ENCODE measurements at regions not wholly inside any gene's neighbourhood (a gene's known extent, or its start where the extent isn't known, plus 50 kb on each side); places are given as distances from the start of the nearest gene placed in this dataset.

- POLR2A ChIA-PET, result no interaction called here
- 95% methylated on average over 7 of the region's 8 CpGs for WGBS (ENCODE audit: insufficient coverage)
Observed at GRCh38 chr1:157274698-157275534, 136.7 kb upstream of the ETV3 start.

GRCh38 chr1:157272729-157273524 lies 134.7 kb upstream of the ETV3 start:
- 98% methylated on average over 6 of the region's 6 CpGs for WGBS (ENCODE audit: insufficient coverage)
- CTCF ChIA-PET, result no interaction called here
- Histone ChIP-seq H3K36me3 (ENCODE audit: control insufficient read depth in 4 of 4, insufficient read depth in 4 of 4, low read length in 3 of 4) (no peaks in the 10 kb centered on the region), H3K4me3 (ENCODE audit: control insufficient read depth in 1 of 7, extremely low read depth in 1 of 7, insufficient read depth in 4 of 7, low read depth in 2 of 7, low read length in 6 of 7) (no peak overlapping the region), H3K9me3 (ENCODE audit: control extremely low read depth in 1 of 5, control insufficient read depth in 4 of 5, insufficient read depth in 2 of 5, low read depth in 1 of 5, low read length in 4 of 5) (no peaks in the 10 kb centered on the region), H3K27me3 (replicated peaks in 2 of 5; ENCODE audit: control insufficient read depth in 4 of 5, insufficient read depth in 5 of 5, low read length in 4 of 5) (peaks cover under 1 to 18% (median 4%) of the 10 kb centered on the region in 5 experiments), H3K27ac (ENCODE audit: insufficient read depth in 1 of 2, low read depth in 1 of 2, low read length in 2 of 2, poor library complexity in 1 of 2, severe bottlenecking in 2 of 2) (no peak overlapping the region), H3K4me1 (ENCODE audit: control extremely low read depth in 1 of 4, control insufficient read depth in 4 of 4, insufficient read depth in 4 of 4, low read length in 3 of 4) (peaks cover 0 to 3% (median 0%) of the 10 kb centered on the region in 4 experiments)
- no peak for DNase-seq
- POLR2A ChIA-PET, result no interaction called here

More at GRCh38 chr1:157274698-157275534, 136.7 kb upstream of the ETV3 start:
- DNase-seq, result no peak
- H3K9me3 ChIP-seq (ENCODE audit: control extremely low read depth in 1 of 5, control insufficient read depth in 4 of 5, insufficient read depth in 2 of 5, low read depth in 1 of 5, low read length in 4 of 5), result peaks cover 0 to 2% (median 0%) of the 10 kb centered on the region in 5 experiments
- H3K4me3 ChIP-seq (ENCODE audit: control insufficient read depth in 1 of 7, extremely low read depth in 1 of 7, insufficient read depth in 4 of 7, low read depth in 2 of 7, low read length in 6 of 7), result no peak overlapping the region
- H3K36me3 ChIP-seq (ENCODE audit: control insufficient read depth in 4 of 4, insufficient read depth in 4 of 4, low read length in 3 of 4), result no peaks in the 10 kb centered on the region
- peak overlapping the region in 1 of 2 experiments; percentile 4 for H3K27ac ChIP-seq (ENCODE audit: insufficient read depth in 1 of 2, low read depth in 1 of 2, low read length in 2 of 2, poor library complexity in 1 of 2, severe bottlenecking in 2 of 2)
- peaks cover 0 to 34% (median 4%) of the 10 kb centered on the region in 5 experiments for H3K27me3 ChIP-seq (replicated peaks in 2 of 5; ENCODE audit: control insufficient read depth in 4 of 5, insufficient read depth in 5 of 5, low read length in 4 of 5)
- peaks cover 0 to 4% (median 1%) of the 10 kb centered on the region in 4 experiments for H3K4me1 ChIP-seq (ENCODE audit: control extremely low read depth in 1 of 4, control insufficient read depth in 4 of 4, insufficient read depth in 4 of 4, low read length in 3 of 4)
- CTCF ChIA-PET, result interaction anchor here (1.0 kb wide), 1 partner anchor 37 kb away, joined by 3 read pairs; no protein-coding TSS in a partner anchor

GRCh38 chr1:157272264-157272663 lies 134.1 kb upstream of the ETV3 start:
- Histone ChIP-seq H3K27me3 (replicated peaks in 2 of 5; ENCODE audit: control insufficient read depth in 4 of 5, insufficient read depth in 5 of 5, low read length in 4 of 5) (peaks cover 3 to 11% (median 4%) of the 10 kb centered on the region in 5 experiments), H3K4me1 (ENCODE audit: control extremely low read depth in 1 of 4, control insufficient read depth in 4 of 4, insufficient read depth in 4 of 4, low read length in 3 of 4) (peaks cover 0 to 3% (median 0%) of the 10 kb centered on the region in 4 experiments), H3K27ac (ENCODE audit: insufficient read depth in 1 of 2, low read depth in 1 of 2, low read length in 2 of 2, poor library complexity in 1 of 2, severe bottlenecking in 2 of 2) (no peak overlapping the region), H3K4me3 (ENCODE audit: control insufficient read depth in 1 of 7, extremely low read depth in 1 of 7, insufficient read depth in 4 of 7, low read depth in 2 of 7, low read length in 6 of 7) (no peak overlapping the region), H3K9me3 (ENCODE audit: control extremely low read depth in 1 of 5, control insufficient read depth in 4 of 5, insufficient read depth in 2 of 5, low read depth in 1 of 5, low read length in 4 of 5) (no peaks in the 10 kb centered on the region), H3K36me3 (ENCODE audit: control insufficient read depth in 4 of 4, insufficient read depth in 4 of 4, low read length in 3 of 4) (no peaks in the 10 kb centered on the region)
- ChIA-PET CTCF (no interaction called here), POLR2A (no interaction called here)
- no peak for DNase-seq

DNA sequence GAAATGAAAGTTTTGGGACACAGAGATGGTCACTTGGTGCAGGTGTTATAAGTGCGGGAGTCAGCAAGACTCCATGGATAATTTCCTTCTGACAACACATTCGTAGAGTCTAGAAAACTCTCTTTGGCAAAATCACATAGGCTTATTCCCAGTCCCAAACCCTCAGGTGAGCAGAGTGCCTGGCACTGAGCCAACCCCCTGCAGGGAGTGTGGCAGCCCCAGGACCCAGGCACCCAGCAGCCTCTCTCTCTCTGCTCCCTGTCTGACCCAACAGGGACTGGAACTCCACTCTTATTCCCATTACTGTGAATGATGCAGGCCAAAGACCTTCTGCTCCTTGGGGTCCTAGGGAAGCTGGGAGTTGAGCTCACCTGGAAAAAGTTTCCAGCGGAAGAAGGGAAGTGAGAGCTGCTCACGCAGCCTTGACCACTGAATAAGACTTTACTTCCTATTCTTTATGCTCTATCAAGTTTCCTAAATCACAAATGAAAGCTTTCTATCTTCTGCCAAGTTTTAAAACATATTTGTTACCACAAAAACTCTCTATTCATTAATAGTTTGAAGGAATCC lies 132.6 kb upstream of the ETV3 start:
- ChIA-PET CTCF (interaction anchor here (1.4 kb wide), 1 partner anchor 9 kb away, joined by 3 read pairs; no protein-coding TSS in a partner anchor), POLR2A (no interaction called here)
- Histone ChIP-seq H3K4me1 (ENCODE audit: control extremely low read depth in 1 of 4, control insufficient read depth in 4 of 4, insufficient read depth in 4 of 4, low read length in 3 of 4) (peaks cover 0 to 3% (median 0%) of the 10 kb centered on the region in 4 experiments), H3K27ac (ENCODE audit: insufficient read depth in 1 of 2, low read depth in 1 of 2, low read length in 2 of 2, poor library complexity in 1 of 2, severe bottlenecking in 2 of 2) (no peak overlapping the region), H3K9me3 (ENCODE audit: control extremely low read depth in 1 of 5, control insufficient read depth in 4 of 5, insufficient read depth in 2 of 5, low read depth in 1 of 5, low read length in 4 of 5) (no peaks in the 10 kb centered on the region), H3K4me3 (ENCODE audit: control insufficient read depth in 1 of 7, extremely low read depth in 1 of 7, insufficient read depth in 4 of 7, low read depth in 2 of 7, low read length in 6 of 7) (no peak overlapping the region), H3K36me3 (ENCODE audit: control insufficient read depth in 4 of 4, insufficient read depth in 4 of 4, low read length in 3 of 4) (no peaks in the 10 kb centered on the region), H3K27me3 (replicated peaks in 2 of 5; ENCODE audit: control insufficient read depth in 4 of 5, insufficient read depth in 5 of 5, low read length in 4 of 5) (peaks cover 3 to 5% (median 4%) of the 10 kb centered on the region in 5 experiments)
- no peak for DNase-seq
- WGBS (ENCODE audit: insufficient coverage), result 100% methylated on average over 2 of the region's 4 CpGs

DNA sequence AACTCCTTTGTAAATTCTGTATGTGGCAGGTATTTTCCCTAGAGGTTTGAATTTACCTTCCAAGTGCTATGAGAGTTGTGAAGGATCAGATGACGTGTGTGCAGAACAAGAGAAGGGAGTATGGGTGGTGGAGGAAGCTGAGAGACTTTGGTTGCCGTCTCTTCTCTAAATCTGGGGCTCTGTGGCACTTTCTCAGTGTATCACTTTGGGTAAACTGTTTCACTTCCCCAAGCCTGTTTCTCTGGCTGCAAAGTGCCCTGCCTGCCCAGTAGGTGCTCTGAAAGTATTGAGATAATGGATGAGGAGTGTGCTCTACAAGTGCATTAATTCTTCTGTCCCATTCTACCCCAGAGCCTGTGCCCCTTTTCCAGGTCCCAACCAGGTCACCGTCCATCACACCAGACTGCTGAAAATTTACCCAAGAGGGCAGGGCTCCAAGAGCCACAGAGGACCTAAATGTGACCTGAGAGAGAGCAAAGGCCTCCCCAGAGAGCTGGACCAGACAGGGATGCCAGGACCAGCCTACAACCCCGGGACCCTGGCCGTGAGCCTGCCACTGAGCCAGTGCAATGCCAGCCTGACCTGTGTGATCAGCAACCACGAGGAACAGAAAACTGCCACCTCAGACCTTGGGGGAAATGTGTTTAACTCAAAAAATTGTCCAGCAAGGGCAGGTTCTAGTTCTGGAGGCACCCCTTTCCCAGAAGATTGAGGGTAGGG lies 131.6 kb upstream of the ETV3 start:
- DNase-seq, result no peak
- ChIA-PET POLR2A (no interaction called here), CTCF (no interaction called here)
- 76% methylated on average over 6 of the region's 6 CpGs for WGBS (ENCODE audit: insufficient coverage)
- Histone ChIP-seq H3K4me1 (ENCODE audit: control extremely low read depth in 1 of 4, control insufficient read depth in 4 of 4, insufficient read depth in 4 of 4, low read length in 3 of 4) (peaks cover 0 to 3% (median 0%) of the 10 kb centered on the region in 4 experiments), H3K9me3 (ENCODE audit: control extremely low read depth in 1 of 5, control insufficient read depth in 4 of 5, insufficient read depth in 2 of 5, low read depth in 1 of 5, low read length in 4 of 5) (no peaks in the 10 kb centered on the region), H3K27ac (ENCODE audit: insufficient read depth in 1 of 2, low read depth in 1 of 2, low read length in 2 of 2, poor library complexity in 1 of 2, severe bottlenecking in 2 of 2) (no peak overlapping the region), H3K4me3 (ENCODE audit: control insufficient read depth in 1 of 7, extremely low read depth in 1 of 7, insufficient read depth in 4 of 7, low read depth in 2 of 7, low read length in 6 of 7) (no peak overlapping the region), H3K36me3 (ENCODE audit: control insufficient read depth in 4 of 4, insufficient read depth in 4 of 4, low read length in 3 of 4) (no peaks in the 10 kb centered on the region), H3K27me3 (replicated peaks in 2 of 5; ENCODE audit: control insufficient read depth in 4 of 5, insufficient read depth in 5 of 5, low read length in 4 of 5) (peaks cover 2 to 11% (median 4%) of the 10 kb centered on the region in 5 experiments)

DNA sequence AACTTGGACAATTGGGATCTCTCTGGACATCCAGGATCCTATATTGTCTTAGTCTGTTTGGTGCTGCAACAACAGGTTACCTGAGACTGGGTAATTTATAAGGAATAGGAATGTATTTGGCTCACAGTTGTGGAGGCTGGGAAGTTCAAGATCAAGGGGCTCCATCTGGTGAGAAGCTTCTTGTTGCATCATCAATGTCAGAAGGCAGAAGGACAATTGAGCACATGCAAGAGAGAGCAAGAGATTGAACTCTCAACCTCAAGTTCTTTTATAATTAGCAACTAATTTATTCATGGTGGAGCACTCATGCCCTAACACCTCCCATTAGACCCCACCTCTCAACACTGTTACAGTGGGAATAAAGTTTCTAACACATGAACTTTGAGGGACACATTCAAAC lies 124.7 kb upstream of the ETV3 start:
- Histone ChIP-seq H3K36me3 (ENCODE audit: control insufficient read depth in 4 of 4, insufficient read depth in 4 of 4, low read length in 3 of 4) (no peaks in the 10 kb centered on the region), H3K4me1 (ENCODE audit: control extremely low read depth in 1 of 4, control insufficient read depth in 4 of 4, insufficient read depth in 4 of 4, low read length in 3 of 4) (no peaks in the 10 kb centered on the region), H3K9me3 (ENCODE audit: control extremely low read depth in 1 of 5, control insufficient read depth in 4 of 5, insufficient read depth in 2 of 5, low read depth in 1 of 5, low read length in 4 of 5) (peaks cover 0 to 2% (median 0%) of the 10 kb centered on the region in 5 experiments), H3K27ac (ENCODE audit: insufficient read depth in 1 of 2, low read depth in 1 of 2, low read length in 2 of 2, poor library complexity in 1 of 2, severe bottlenecking in 2 of 2) (no peak overlapping the region), H3K4me3 (ENCODE audit: control insufficient read depth in 1 of 7, extremely low read depth in 1 of 7, insufficient read depth in 4 of 7, low read depth in 2 of 7, low read length in 6 of 7) (no peak overlapping the region), H3K27me3 (replicated peaks in 2 of 5; ENCODE audit: control insufficient read depth in 4 of 5, insufficient read depth in 5 of 5, low read length in 4 of 5) (peaks cover 0 to 6% (median 2%) of the 10 kb centered on the region in 5 experiments)
- CTCF ChIA-PET, result no interaction called here
- POLR2A ChIA-PET, result no interaction called here
- DNase-seq, result no peak

All from common myeloid progenitor, CD34-positive (primary cell).